GM19324 (cell line): ENCODE measurements at regions not wholly inside any gene's neighbourhood (a gene's known extent, or its start where the extent isn't known, plus 50 kb on each side); places are given as distances from the start of the nearest gene placed in this dataset.
"Not testable (repeated sequence)": the region's sequence is repeated elsewhere in the genome, so short reads cannot be mapped to it uniquely, and the experiment has no call there.

ENCODE experiments used
- ATAC-seq: cut with Tn5 transposase; IDR thresholded peaks from one replicate; pipeline ENCODE4 v1.9.1; 2021; ENCODE audit warnings: mild to moderate bottlenecking, moderate library complexity; ENCODE audit not compliant: unreplicated experiment, low FRiP score

DNA sequence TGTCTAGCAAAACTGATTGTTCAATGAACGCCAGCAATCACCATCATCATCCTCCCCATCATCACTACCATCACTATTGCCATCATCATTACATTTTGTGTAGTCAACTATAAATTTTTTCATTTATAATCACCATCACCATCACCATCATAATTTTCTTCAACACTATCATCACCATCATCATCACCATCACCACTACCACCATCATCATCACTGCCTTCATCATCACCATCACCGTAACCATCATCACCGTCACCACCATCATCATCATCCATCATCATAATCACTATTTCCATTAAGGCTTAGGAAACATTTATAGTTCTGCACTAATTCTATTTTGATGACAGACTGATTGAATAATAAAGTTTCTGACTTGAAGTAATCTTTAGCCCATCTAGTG is 434.8 kb upstream of the TMEM132C start:
- ATAC-seq, result no peak

GRCh38 chr12:127836802-127837201 is 430.2 kb upstream of the TMEM132C start:
- ATAC-seq, result not testable (repeated sequence)

DNA sequence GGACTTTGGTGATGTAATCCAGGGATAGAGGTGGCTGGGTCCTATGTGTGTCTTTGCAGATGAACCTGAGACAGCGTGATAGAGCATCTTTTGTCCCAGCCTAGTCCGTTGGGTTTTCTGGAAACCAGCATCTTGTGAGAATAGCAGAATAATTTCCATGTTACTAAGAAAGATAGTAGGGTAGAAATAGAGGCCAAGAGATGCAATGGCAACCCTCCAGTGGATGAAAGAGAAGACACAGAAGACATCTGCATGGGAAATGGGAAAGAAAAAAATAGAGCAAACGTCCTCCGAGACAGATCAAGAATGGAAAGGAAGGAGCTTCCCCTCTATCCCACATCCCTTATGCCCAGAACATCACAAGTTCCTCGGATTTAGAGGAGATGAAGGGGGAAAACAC is 409.3 kb upstream of the TMEM132C start:
- no peak for ATAC-seq

- ATAC-seq, result no peak
Measured at GRCh38 chr12:127860536-127860935, 406.4 kb upstream of the TMEM132C start.

- no peak for ATAC-seq
Measured at GRCh38 chr12:127861406-127861805, 405.6 kb upstream of the TMEM132C start.

DNA sequence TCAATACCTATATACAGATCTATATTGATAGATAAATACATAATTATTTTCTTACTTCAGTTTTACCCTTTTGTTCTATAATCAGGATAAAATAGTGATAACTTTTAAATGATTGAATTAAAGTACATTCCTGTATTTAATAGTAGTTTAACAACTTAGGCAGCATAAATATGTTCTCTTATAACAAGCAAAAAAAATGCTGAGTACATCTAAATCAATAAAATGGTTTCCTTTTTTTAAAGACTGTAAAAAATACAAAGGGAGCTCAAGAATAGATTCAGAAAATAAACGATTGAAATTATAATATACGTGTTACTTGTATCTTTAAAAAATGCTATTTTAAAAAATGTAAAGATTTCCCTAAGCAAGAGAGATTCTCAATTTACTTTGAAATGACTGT is 393.7 kb upstream of the TMEM132C start:
- no peak for ATAC-seq

DNA sequence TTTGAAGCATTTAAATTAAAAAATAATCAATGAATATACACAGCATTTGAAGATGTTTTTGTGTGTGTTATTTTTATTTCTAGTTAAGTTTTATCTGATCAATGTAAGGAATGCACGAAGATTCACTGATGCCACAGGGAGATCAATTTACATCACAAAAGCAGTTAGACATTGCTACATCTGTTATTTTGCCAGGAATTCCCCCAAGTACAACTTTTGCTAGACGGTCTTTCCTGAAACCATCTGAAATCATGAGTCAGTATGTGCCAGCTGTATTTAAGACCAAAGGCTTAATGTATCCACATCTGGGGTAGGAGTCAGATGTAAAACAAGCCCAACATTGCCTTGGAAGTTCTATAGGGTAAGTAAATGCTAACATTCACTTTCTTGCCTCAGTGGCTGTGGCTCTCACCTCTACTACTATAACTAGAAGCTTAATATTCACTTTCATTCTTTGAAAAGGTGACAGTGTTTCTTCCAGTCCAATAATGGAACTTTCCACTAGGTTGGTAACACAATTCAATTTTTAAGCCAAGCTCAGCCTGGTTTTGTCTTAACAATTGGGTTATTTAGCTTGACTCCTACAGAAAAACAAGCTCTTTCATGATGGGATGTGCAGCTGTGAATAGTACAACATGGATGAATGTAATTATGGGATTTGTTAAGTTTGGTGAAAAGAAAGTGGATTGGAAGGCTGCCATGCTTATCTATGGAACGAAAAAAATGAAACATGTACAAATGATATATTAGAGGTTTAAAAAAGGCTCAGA is 385.4 kb upstream of the TMEM132C start:
- no peak for ATAC-seq

DNA sequence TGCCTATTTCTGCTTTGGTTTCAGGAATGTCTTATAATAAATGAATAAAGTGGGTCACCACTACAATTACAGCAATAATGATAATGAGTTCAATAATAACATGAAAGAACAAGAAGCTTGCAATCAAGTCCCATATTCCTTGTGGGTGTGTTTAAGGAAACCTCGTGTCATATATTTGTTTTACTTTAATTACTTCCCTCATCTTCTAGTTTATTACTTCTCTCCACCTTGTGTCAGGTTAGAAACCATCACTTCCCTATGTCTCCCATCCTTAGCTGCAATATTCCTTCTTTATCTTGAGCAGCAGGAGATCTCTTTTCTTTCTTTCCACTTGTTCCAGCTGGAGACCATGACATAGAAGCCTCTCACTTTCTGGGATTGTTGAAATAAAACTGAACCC is 384.0 kb upstream of the TMEM132C start:
- no peak for ATAC-seq

GRCh38 chr12:127885954-127886750 is 380.8 kb upstream of the TMEM132C start:
- no peak for ATAC-seq

DNA sequence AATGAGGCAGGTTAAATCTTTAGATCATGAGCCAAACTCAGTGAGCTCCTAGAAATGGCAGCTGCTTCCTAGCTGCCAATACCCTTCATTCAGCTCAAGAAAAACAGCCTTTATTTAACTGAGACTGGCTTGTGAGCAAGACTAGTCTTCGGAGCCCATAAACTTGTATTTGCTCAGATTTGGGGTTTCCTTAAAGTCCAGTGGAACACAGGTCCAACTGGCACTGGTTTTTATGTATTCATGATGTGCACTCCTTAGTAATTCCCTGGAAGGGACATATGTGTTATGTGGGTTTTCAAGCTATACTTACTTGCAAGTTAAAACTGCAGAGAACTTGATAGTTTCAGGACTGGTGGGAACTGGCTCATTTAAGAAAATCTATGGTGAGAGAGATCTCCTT is 380.1 kb upstream of the TMEM132C start:
- no peak for ATAC-seq

- ATAC-seq, result no peak
Measured at GRCh38 chr12:127888943-127889719, 377.8 kb upstream of the TMEM132C start.

DNA sequence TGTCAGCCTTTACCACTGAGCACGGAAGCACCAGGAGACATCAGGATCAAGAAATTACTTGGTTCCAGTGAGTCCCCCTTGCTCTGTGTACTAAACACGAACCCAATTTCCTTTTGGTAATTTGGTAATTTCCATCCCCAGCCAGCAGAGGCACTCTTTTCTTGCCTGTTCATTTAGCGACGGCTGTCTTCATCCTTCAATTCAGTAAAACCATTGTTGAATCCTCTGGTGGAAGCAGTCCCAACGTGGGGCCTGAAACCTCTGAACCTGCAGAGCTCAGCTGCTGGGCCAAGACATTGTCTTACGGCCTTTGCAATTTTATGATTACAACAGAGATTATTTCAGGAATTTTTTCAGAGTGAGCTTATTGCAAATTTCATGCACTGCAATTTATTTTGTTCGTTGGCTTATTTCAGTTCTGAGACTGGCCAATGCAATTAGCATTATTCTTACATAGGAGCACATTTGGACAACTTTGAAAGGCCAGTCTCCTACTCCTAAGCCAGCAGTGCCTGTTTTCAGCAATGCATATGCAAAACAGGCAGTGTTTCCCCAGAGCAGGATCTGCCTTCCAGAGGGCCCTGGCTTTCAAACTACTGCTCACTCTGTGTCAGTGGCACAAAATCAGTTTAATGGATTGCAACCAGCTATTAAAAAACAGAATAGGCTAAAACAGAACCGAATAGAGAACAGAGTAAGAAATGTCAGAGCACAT is 372.9 kb upstream of the TMEM132C start:
- ATAC-seq, result no peak

DNA sequence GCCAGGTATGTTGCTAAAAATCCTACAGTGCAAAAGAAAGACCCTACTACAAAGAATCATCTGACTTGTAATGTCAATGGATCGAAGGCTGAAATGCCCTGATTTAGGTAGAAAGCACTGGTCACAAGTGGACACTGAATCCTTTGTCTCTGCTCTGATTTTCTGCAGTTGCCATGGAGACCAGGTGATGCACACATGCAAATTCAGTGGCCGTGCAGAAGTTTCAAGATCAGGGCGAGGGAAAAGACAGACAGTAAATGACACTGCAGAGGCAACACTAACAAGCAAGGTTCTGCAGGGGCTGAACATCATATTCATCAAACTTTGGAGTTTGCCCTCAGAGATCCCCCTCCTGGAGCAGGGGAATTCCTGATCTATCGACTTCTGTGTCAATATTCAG is 370.3 kb upstream of the TMEM132C start:
- ATAC-seq, result no peak

DNA sequence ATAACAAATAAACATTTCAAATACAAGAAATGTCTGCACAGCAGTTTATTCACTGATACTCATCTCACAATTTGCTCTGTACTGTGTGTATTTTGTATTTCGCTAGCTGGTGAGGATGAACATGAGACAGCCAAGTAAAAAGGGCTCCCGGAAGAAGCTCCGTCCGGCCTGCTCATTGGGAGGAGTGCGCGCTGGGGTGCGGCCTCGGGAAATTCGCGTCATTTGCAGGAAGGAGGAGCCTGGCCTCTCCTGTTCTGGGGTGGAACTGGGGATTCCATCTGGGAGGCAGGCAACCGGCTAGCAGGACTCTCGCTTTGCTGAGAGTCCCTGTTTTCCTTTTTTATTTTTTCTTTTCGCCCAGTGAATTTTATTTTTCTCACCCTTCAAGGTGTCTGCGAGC is 368.4 kb upstream of the TMEM132C start:
- no peak for ATAC-seq

DNA sequence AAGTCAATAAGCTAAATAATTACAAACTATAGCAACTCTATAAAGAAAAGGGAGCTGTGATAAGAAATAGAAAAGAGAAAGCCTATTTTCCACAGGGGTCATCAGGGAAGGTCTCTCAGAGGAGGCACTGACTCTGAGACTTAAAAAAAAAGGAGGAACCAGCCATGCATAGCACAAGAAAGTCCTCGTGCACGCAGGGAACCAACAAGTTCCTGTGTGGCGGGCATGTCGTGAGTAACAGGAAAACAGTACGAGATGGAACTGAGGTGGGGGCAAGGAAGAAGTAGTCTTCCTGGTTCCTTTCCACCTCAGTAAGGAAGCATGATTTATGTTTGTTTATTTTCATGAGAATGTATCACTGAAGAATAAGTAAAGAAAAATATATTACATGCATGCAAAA is 367.0 kb upstream of the TMEM132C start:
- ATAC-seq, result no peak

- ATAC-seq, result no peak
Measured at GRCh38 chr12:127900386-127900785, 366.6 kb upstream of the TMEM132C start.

DNA sequence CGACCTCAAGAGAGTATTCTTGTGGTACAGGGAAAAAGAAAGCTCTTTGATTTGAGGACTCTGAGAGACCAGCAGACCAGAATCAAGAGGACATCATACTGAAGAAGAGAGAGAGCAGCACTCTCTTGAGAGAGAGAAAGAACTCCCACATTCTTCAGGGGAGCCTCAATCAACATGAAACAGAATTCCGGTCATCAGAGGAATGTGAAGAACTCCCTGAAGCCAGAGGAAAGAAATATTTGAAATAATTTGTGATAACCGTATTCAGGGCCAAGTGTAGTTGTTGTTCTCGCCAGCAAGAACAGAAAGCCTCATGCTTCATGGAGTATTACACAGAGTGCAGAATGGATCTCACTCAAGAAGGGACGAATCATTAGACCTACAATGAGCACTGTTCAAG is 363.8 kb upstream of the TMEM132C start:
- no peak for ATAC-seq

- ATAC-seq, result no peak
Measured at GRCh38 chr12:127909041-127909440, 357.9 kb upstream of the TMEM132C start.

DNA sequence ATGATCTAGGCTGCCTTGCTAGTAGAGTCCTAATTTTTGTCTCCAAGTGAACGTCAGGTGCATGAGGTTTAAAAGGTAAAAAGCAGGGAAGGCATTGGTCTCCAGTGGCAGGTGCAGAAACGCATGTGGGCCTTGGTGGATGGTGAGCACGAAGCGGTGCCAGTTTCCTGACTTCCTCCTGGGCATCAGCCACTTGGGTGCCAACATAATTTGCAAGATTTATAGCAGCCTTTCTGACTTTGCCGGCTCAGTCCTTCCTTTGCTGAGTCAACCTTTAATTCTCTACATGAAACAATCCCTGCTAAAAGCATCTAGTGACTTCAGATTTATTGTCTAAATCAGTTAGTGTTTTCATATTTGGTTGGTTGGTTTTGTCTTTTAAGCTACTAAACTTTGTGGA is 355.7 kb upstream of the TMEM132C start:
- ATAC-seq, result no peak

GRCh38 chr12:127912035-127912665 is 354.8 kb upstream of the TMEM132C start:
- ATAC-seq, result no peak
